IMR-90 (cell line): ENCODE measurements at regions not wholly inside any gene's neighbourhood (a gene's known extent, or its start where the extent isn't known, plus 50 kb on each side); places are given as distances from the start of the nearest gene placed in this dataset.

ENCODE experiments used
- ATAC-seq: fragments of 200-7000 bp; cut with Tn5 transposase; 2 replicates; pipeline ENCODE4 v1.9.1; 2020; ENCODE audit warnings: low read depth, mild to moderate bottlenecking, moderate library complexity
- BruUV-seq: library from RNA; stranded (reverse); fragments of 400-500 nt; replicated peaks from 2 replicates; lab custom pipeline; 2021; lab: Mats Ljungman, UMichigan
- CTCF ChIA-PET: fragments of 300-600 bp; formaldehyde crosslinking; extraction: SDS; loops from one replicate; lab custom pipeline; 2021; ENCODE audit warnings: antibody characterized with exemption; lab: Yijun Ruan, JAX
- POLR2A ChIA-PET: fragments of 300-600 bp; sonication (Branson Sonifier 250); formaldehyde crosslinking; loops from one replicate; lab custom pipeline; 2022; ENCODE audit warnings: antibody characterized with exemption; ENCODE audit not compliant: unreplicated experiment; lab: Charles Lee
- DNase-seq: peaks from one replicate; pipeline ENCODE4 v3.0.0; 2013
- H2AFZ ChIP-seq: replicated peaks from 2 replicates; pipeline ENCODE3; 2013; ENCODE audit warnings: low read length, mild to moderate bottlenecking; ENCODE audit not compliant: poor library complexity
- H2AK5ac ChIP-seq: 2 replicates; pipeline ENCODE4 v1.6.1; 2013; ENCODE audit warnings: low read depth, low read length, inconsistent platforms
- H2AK9ac ChIP-seq: replicated peaks from 2 replicates; pipeline ENCODE3; 2013; ENCODE audit warnings: mild to moderate bottlenecking, low read depth, low read length, moderate library complexity; ENCODE audit not compliant: poor library complexity
- H2BK120ac ChIP-seq: 2 replicates; pipeline ENCODE4 v1.6.1; 2013; ENCODE audit warnings: low read depth, low read length, inconsistent platforms
- H2BK15ac ChIP-seq: 3 replicates; pipeline ENCODE4 v1.6.1; 2013; ENCODE audit warnings: low read depth, low read length, inconsistent platforms
- H2BK20ac ChIP-seq: 2 replicates; pipeline ENCODE4 v1.6.1; 2013; ENCODE audit warnings: low read depth, mild to moderate bottlenecking, inconsistent platforms, low read length, moderate library complexity
- H2BK5ac ChIP-seq: 2 replicates; pipeline ENCODE4 v1.6.1; 2013; ENCODE audit warnings: mild to moderate bottlenecking, low read depth, low read length, inconsistent platforms; ENCODE audit not compliant: poor library complexity, severe bottlenecking
- H3K14ac ChIP-seq: replicated peaks from 2 replicates; pipeline ENCODE4 v1.6.1; 2013; ENCODE audit warnings: low read depth, low read length, inconsistent platforms
- H3K18ac ChIP-seq: 2 replicates; pipeline ENCODE4 v1.6.1; 2013; ENCODE audit warnings: low read depth, low read length, control low read depth
- H3K23ac ChIP-seq: 2 replicates; pipeline ENCODE4 v1.6.1; 2013; ENCODE audit warnings: low read depth, low read length, inconsistent platforms
- H3K27ac ChIP-seq: 2 replicates; pipeline ENCODE4 v1.5.1; 2013; ENCODE audit warnings: mild to moderate bottlenecking, control low read depth, low read length; ENCODE audit not compliant: insufficient read depth
- H3K27me3 ChIP-seq: 2 replicates; pipeline ENCODE4 v1.6.1; 2013; ENCODE audit warnings: low read length; ENCODE audit not compliant: control insufficient read depth, insufficient read depth
- H3K36me3 ChIP-seq: 2 replicates; pipeline ENCODE4 v1.6.1; 2013; ENCODE audit warnings: low read length, mixed read lengths; ENCODE audit not compliant: control insufficient read depth, insufficient read depth
- H3K4ac ChIP-seq: 2 replicates; pipeline ENCODE4 v1.6.1; 2013; ENCODE audit warnings: low read depth, low read length, inconsistent platforms
- H3K4me1 ChIP-seq: 2 replicates; pipeline ENCODE4 v1.6.1; 2013; ENCODE audit warnings: low read length, mixed read lengths; ENCODE audit not compliant: control insufficient read depth, insufficient read depth
- H3K4me2 ChIP-seq: 2 replicates; pipeline ENCODE4 v1.6.1; 2013; ENCODE audit warnings: low read depth, mild to moderate bottlenecking, control low read depth, low read length, moderate library complexity
- H3K4me3 ChIP-seq: 2 replicates; pipeline ENCODE4 v1.5.1; 2013; ENCODE audit warnings: low read depth, mild to moderate bottlenecking, control low read depth, low read length, moderate library complexity; ENCODE audit not compliant: insufficient read depth
- H3K56ac ChIP-seq: 2 replicates; pipeline ENCODE4 v1.6.1; 2013; ENCODE audit warnings: low read length, inconsistent platforms; ENCODE audit not compliant: insufficient read depth; ENCODE audit errors: extremely low read depth
- H3K79me1 ChIP-seq, 2 experiments: 2 replicates each; pipeline ENCODE4 v1.6.1; 2013; ENCODE audit warnings: low read length in 2 of 2, inconsistent platforms in 1 of 2, low read depth in 1 of 2
- H3K9ac ChIP-seq: 2 replicates; pipeline ENCODE4 v1.6.1; 2013; ENCODE audit warnings: low read depth, low read length, control low read depth
- H3K9me1 ChIP-seq: 2 replicates; pipeline ENCODE4 v1.6.1; 2013; ENCODE audit warnings: low read length, inconsistent platforms; ENCODE audit not compliant: insufficient read depth
- H3K9me3 ChIP-seq: 2 replicates; pipeline ENCODE4 v1.6.1; 2013; ENCODE audit warnings: low read length; ENCODE audit not compliant: control insufficient read depth, insufficient read depth
- H4K20me1 ChIP-seq: 2 replicates; pipeline ENCODE4 v1.6.1; 2013; ENCODE audit warnings: low read length, inconsistent platforms; ENCODE audit not compliant: insufficient read depth
- H4K5ac ChIP-seq: 2 replicates; pipeline ENCODE4 v1.6.1; 2013; ENCODE audit warnings: mild to moderate bottlenecking, low read depth, low read length, control low read depth
- H4K8ac ChIP-seq, 2 experiments: 2 replicates each; pipeline ENCODE4 v1.6.1; 2013; ENCODE audit warnings: low read depth in 2 of 2, low read length in 2 of 2, control low read depth in 1 of 2, inconsistent platforms in 1 of 2
- H4K91ac ChIP-seq: 2 replicates; pipeline ENCODE4 v1.6.1; 2013; ENCODE audit warnings: low read depth, low read length, inconsistent platforms; ENCODE audit not compliant: insufficient read depth
- BHLHE40 ChIP-seq: fragments of 150-350 bp; IDR thresholded peaks from 2 replicates; pipeline ENCODE4 v1.6.1; 2016; ENCODE audit warnings: mild to moderate bottlenecking, low read depth, low read length
- CEBPB ChIP-seq: IDR thresholded peaks from 2 replicates; pipeline ENCODE4 v1.6.1; 2012; ENCODE audit warnings: low read depth, low read length, improper control_type of control experiment
- CHD1 ChIP-seq: IDR thresholded peaks from 2 replicates; pipeline ENCODE4 v1.6.1; 2012; ENCODE audit warnings: low read depth, low read length, improper control_type of control experiment
- ELK1 ChIP-seq: fragments of 150-350 bp; IDR thresholded peaks from 2 replicates; pipeline ENCODE4 v1.6.1; 2016; ENCODE audit warnings: low read depth, mild to moderate bottlenecking, low read length, moderate library complexity, borderline replicate concordance
- FOS ChIP-seq: fragments of 150-350 bp; IDR thresholded peaks from 2 replicates; pipeline ENCODE4 v1.6.1; 2016; ENCODE audit warnings: low read depth, low read length
- MAFK ChIP-seq: IDR thresholded peaks from 2 replicates; pipeline ENCODE4 v1.6.1; 2012; ENCODE audit warnings: low read depth, low read length, improper control_type of control experiment
- MAZ ChIP-seq: IDR thresholded peaks from 2 replicates; pipeline ENCODE4 v1.6.1; 2012; ENCODE audit warnings: low read depth, mild to moderate bottlenecking, low read length, improper control_type of control experiment, moderate library complexity, borderline replicate concordance
- MXI1 ChIP-seq: IDR thresholded peaks from 2 replicates; pipeline ENCODE4 v1.6.1; 2012; ENCODE audit warnings: low read depth, mild to moderate bottlenecking, low read length, moderate library complexity, borderline replicate concordance
- NFE2L2 ChIP-seq: fragments of 150-350 bp; IDR thresholded peaks from 2 replicates; pipeline ENCODE4 v1.6.1; 2016; ENCODE audit warnings: low read depth, mild to moderate bottlenecking, low read length
- POLR2A ChIP-seq: IDR thresholded peaks from 2 replicates; pipeline ENCODE4 v1.6.1; 2012; ENCODE audit warnings: mild to moderate bottlenecking, low read depth, low read length
- RAD21 ChIP-seq: IDR thresholded peaks from 2 replicates; pipeline ENCODE4 v1.6.1; 2012; ENCODE audit warnings: low read length, improper control_type of control experiment
- RCOR1 ChIP-seq: IDR thresholded peaks from 2 replicates; pipeline ENCODE4 v1.6.1; 2012; ENCODE audit warnings: mild to moderate bottlenecking, low read length, improper control_type of control experiment; ENCODE audit not compliant: insufficient replicate concordance
- RFX5 ChIP-seq: IDR thresholded peaks from 2 replicates; pipeline ENCODE4 v1.8.0; 2012; ENCODE audit warnings: low read depth, mild to moderate bottlenecking, low read length, moderate library complexity
- WGBS, 2 experiments: methylation state at CpG; one replicate each; pipeline versions ENCODE4 v1.1.5 to v1.1.7; 2013; ENCODE audit warnings: missing lambda C conversion rate in 2 of 2; ENCODE audit not compliant: insufficient read length in 1 of 2; ENCODE audit errors: extremely low coverage in 2 of 2; 5-methylcytosine and 5-hydroxymethylcytosine counted together
- dilution Hi-C: fragments of 300-500 bp; cut with HindIII; formaldehyde crosslinking; loops from one replicate; pipeline ENCODE4 v1.14.3; 2018; ENCODE audit warnings: low sequenced_read_pairs; ENCODE audit not compliant: unreplicated experiment
- in situ Hi-C: fragments of 300-500 bp; cut with MboI; formaldehyde crosslinking; loops from 3 replicates; pipeline ENCODE4 v1.14.3; 2019; ENCODE audit warnings: low sequenced_read_pairs, inconsistent platforms, mixed read lengths
- intact Hi-C: fragments of 100-400 bp; cut with micrococcal nuclease; formaldehyde crosslinking; loops from 2 replicates; pipeline ENCODE4 v1.10.0; 2022

GRCh38 chr15:39323706-39324105 lies 257.2 kb upstream of the THBS1 start:
- Histone ChIP-seq H3K4ac (peak overlapping the region; percentile 19; the same call in 1 of the 2 replicates), H3K23ac (no peak overlapping the region), H4K91ac (no peak overlapping the region), H2BK15ac (0 out of 3 replicates have a peak overlapping the region, but pooled peaks have one; percentile 48), H3K14ac (no peak overlapping the region), H4K5ac (no peak overlapping the region), H3K4me1 (peaks cover under 1% of the 10 kb centered on the region; the same call in 1 of the 2 replicates), H2AK9ac (no peak overlapping the region), H3K79me1 (no peaks in the 10 kb centered on the region), H3K27ac (no peak overlapping the region), H2BK5ac (no peak overlapping the region), H3K4me3 (no peak overlapping the region), H3K9me1 (no peaks in the 10 kb centered on the region), H3K4me2 (no peak overlapping the region), H3K56ac (no peak overlapping the region), H3K27me3 (no peaks in the 10 kb centered on the region), H4K20me1 (no peaks in the 10 kb centered on the region), H2AFZ (no peak overlapping the region), H3K9me3 (peaks cover 10% of the 10 kb centered on the region), H2BK20ac (0 out of 2 replicates have a peak overlapping the region, but pooled peaks have one; percentile 4), H3K18ac (no peak overlapping the region), H3K36me3 (no peaks in the 10 kb centered on the region), H3K9ac (no peak overlapping the region), H2AK5ac (peak overlapping the region; percentile 5; the same call in 1 of the 2 replicates), H2BK120ac (no peak overlapping the region), H4K8ac (no peak overlapping the region)
- ATAC-seq, result no peak
- BruUV-seq, result no TSS peak
- in situ Hi-C loops (loop anchor here (25.0 kb wide), 1 partner anchor 611 kb away; no protein-coding TSS in a partner anchor), dilution Hi-C loops (no loop called here), intact Hi-C loops (no loop called here)
- POLR2A ChIA-PET, result no interaction called here
- DNase-seq, result no peak
- CTCF ChIA-PET, result no interaction called here
- TF ChIP-seq CHD1 (no peak), NFE2L2 (no peak), BHLHE40 (no peak), CEBPB (no peak), ELK1 (no peak), MAFK (no peak), POLR2A (no peak), MXI1 (no peak), RFX5 (no peak), RAD21 (no peak), RCOR1 (no peak), FOS (no peak), MAZ (no peak)
- WGBS, 2 experiments, result no CpG with 5 or more reads among the region's 3 CpGs
